ENCODE measurements at regions not wholly inside any gene's neighbourhood (a gene's known extent, or its start where the extent isn't known, plus 50 kb on each side); places are given as distances from the start of the nearest gene placed in this dataset.

DNA sequence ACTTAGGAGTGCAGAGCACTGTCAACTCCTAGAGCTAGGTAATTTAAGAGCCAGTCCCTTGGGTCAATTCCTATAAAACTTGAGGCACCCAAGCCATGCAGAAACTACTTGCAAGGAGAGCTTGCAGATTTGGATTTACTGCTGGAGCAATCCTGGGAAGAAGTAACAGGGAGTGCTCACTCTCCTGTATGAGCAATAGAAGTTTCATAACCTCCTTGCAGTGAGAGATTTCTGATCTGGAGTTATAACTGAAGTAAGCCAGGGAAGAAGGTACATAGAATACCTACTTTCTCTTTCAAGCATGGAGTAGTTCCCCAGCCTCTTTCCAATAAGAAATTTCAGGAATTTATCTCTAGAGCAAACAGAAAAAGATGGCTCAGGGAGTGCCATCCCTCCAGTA is 650.1 kb upstream of the USP15 start:
- DNase-seq (ENCODE audit: low spot score) = no peak

- DNase-seq (ENCODE audit: low spot score) = no peak
These were observed 630.5 kb upstream of the USP15 start for GRCh38 chr12:61629702-61630101.

GRCh38 chr12:61646639-61647038 is 613.6 kb upstream of the USP15 start:
- DNase-seq (ENCODE audit: low spot score) = no peak

GRCh38 chr12:61647566-61647965 is 612.6 kb upstream of the USP15 start:
- DNase-seq (ENCODE audit: low spot score) = no peak

- DNase-seq (ENCODE audit: low spot score) = no peak
These were observed 607.9 kb upstream of the USP15 start for GRCh38 chr12:61652265-61652664.

- DNase-seq (ENCODE audit: low spot score) = no peak
These were observed 605.5 kb upstream of the USP15 start for GRCh38 chr12:61654698-61655097.

- DNase-seq (ENCODE audit: low spot score) = no peak
These were observed 605.0 kb upstream of the USP15 start for GRCh38 chr12:61655241-61655640.

DNA sequence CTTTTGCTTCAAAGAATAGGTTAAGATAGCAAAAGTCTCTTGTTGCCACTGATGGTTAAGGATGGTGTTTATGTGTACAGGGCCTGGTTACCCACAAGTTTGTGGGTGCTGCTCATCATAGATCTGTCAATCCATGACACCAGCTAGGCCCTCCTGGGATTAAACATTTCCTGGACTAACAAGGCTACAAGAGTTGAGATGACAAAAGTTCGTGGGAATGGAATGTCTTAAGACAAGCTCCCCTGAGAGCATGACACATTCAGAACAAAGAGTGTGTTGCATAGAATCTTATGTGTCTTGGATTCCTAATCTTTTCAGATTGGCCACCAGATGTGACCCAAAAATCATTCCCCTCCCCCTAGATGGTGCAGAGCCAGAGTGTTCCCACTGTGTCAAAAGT is 592.5 kb upstream of the USP15 start:
- no peak for DNase-seq (ENCODE audit: low spot score)

DNA sequence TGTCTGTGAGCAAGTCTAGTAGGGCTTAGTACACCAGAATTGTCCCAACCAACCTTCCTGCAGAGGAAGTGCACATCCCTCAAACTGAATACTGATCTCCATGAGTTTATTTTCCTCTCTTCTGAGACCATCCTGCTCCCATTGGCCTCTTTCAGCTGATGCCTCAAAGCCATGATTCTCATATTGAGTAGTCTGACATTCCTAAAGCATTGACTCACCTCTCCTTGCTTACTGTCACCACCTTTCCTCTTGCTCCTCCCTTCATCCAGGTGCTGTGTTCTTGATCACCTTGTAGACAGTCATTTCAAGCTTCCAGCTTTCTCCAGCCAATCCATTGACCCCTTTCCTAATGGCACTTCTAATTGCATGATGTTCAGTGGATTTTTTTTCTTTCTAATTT is 583.7 kb upstream of the USP15 start:
- DNase-seq (ENCODE audit: low spot score) = no peak

GRCh38 chr12:61687407-61687806 is 572.8 kb upstream of the USP15 start:
- no peak for DNase-seq (ENCODE audit: low spot score)

- DNase-seq (ENCODE audit: low spot score) = no peak
These were observed 566.0 kb upstream of the USP15 start for GRCh38 chr12:61694214-61694613.

DNA sequence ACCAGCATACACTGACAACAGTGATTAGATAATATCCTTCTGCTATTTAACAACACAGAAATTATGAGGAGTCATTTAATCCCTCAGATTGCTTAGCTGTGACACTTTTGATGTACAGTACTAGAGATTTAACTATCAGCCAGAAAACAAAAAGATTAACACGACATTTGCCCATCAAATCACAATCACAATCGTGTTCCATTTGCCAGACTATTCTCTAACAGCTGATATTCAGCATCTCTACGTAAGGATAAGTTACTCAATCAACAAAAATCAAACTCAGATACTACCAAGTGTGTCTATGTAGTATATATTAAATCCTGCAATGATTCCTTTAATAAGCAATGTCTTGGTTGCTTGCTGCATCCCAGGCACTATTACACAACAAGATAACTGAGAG is 558.7 kb upstream of the USP15 start:
- no peak for DNase-seq (ENCODE audit: low spot score)

DNA sequence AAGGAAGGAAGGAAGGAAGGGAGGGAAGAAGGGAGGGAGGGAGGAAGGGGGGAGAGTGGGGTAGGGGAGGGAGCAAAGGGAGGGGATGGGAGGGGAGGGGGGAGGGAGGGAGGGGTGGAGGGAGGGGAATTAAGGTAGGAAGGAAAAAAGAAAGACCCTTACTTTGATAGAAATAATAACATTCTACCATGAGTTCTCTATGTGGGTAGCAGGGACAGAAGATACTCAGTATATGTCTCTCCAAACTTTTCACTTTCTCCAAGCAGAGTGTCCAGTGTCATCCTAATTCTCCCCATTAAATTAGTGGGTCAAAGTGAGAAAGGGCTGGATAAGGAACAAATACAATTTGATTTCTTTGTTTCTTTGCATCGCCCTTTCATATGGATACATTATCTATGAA is 553.4 kb upstream of the USP15 start:
- DNase-seq (ENCODE audit: low spot score) = no peak

- no peak for DNase-seq (ENCODE audit: low spot score)
These were observed 547.1 kb upstream of the USP15 start for GRCh38 chr12:61713121-61713520.

GRCh38 chr12:61717986-61718385 is 542.2 kb upstream of the USP15 start:
- DNase-seq (ENCODE audit: low spot score) = no peak

GRCh38 chr12:61739925-61740324 is 520.3 kb upstream of the USP15 start:
- DNase-seq (ENCODE audit: low spot score) = no peak

DNA sequence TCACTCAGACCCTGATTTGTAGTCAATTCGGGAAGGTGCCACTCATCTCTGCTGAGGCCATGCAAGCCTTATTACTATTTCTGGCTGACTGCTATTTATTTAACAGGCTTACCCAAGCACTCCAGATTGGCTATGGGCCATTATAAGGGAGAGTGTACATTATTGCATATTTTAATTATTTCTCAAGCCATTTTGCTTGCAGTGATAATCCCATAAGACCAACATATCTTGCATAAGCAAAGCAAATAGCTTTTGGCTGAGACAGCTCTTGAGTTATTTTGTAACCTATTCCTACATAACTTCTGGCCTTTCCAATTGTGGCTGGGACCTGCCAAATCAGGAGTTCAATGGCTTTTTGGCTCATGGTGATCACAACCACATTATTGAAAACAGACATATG is 509.6 kb upstream of the USP15 start:
- no peak for DNase-seq (ENCODE audit: low spot score)

DNA sequence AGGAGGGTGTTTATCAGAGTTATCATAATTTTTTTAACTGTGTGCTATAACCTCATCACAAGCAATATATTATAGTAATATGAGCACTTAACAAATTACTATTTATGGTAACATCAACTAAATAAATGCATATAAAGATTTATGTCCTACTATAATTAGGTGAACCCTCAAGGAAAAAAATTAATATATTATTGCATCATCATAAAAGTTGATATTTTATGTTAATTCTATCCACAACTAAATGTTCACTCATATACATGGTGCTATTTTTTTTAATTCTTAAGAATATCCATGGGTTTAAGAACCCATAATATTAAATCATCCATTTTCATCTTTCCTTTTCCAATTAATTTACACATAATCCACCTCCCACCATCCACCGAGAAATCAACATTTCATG is 506.0 kb upstream of the USP15 start:
- DNase-seq (ENCODE audit: low spot score) = no peak

DNA sequence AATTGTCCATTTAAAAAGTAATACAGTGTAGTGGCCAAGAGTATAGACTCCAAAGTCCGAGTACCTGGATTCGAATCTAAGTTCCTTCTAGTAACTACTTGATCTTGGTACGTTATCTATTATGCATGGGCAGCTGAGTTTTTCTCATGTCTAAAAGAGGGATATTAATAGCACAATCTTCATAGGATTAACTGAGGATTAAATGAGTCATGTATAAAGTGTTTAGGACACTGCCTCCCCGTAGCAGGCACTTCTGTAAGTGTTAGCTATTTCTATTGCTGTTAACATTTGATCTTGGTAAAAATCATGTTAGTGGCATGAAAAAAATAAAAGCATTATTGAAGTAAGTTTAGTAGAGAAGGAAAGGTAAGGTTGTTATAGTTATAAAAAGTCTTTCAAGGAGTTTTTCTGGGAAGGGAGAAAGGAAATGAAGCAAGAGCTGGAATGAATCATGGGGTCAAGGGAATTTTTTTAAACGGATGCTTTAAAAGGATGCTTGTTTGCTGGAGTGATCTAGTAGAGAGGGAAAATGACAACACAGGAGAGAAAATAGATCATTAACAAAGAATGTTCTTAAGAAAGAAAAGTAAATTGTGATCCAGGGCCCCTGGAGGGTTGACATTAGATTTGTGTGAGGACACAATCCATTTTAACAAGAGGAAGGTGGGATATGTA is 502.2 kb upstream of the USP15 start:
- no peak for DNase-seq (ENCODE audit: low spot score)

GRCh38 chr12:61758661-61759060 is 501.5 kb upstream of the USP15 start:
- no peak for DNase-seq (ENCODE audit: low spot score)

DNA sequence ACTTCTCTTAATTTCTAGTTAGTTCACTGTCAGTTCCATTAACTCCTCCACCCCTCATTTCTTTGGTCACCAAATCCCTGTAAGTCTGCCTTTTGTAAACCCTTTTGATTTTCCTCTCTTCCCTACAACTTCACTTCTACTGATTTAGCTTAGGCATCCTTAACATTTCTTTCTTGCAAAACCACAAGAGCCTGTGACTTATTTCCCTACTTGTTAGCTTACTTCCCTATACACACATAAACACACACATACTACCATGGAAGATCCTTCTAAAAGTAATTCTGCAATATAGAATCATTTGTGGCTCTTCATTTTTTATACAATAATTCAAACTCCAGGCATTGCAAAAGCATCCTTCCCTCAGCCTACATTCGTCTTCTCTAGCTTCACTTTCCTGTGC is 494.3 kb upstream of the USP15 start:
- DNase-seq (ENCODE audit: low spot score) = no peak

DNA sequence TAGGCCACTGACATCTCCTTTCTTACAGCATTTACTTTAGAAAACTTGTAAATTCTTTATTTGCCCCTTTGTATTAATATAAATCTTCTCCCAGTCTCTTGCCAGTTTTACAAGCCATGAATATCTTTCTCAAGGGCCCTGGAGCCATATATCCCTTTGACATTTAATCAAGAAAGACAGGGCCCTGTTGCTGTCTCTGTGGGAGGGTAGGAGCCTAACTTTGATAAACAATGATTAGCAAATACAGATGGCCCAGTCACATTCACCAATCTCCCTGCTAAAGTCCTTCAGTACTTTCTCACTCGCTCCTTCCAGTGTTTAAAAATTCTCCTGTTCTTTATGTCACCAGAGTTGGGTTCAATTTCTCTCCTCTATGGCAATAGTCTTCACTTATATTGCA is 479.8 kb upstream of the USP15 start:
- no peak for DNase-seq (ENCODE audit: low spot score)

- DNase-seq (ENCODE audit: low spot score) = no peak
These were observed 479.1 kb upstream of the USP15 start for GRCh38 chr12:61781021-61781581.

DNA sequence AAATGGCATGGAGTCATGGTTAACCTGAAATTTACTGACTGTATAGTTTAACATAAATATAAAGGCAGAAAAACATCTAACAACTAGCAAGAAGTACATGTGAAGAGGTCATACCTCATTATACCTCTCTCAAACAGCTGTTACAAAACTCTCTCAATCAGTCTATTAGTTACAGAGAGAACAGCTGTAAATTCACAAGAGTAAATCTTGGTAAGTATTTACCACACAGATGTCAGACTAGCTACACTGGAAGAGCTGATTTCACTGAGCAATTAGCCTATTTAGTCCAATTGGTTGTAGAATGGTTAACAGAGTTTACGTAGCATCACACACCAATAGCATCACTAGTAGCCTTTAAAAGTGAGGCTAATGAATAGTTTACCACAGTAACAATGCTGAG is 463.4 kb upstream of the USP15 start:
- DNase-seq (ENCODE audit: low spot score) = no peak

Data from CD4-positive, alpha-beta T cell treated with Interleukin-2 at 100 ng/mL for 4 hours (primary cell).